A673 (cell line): ENCODE measurements at regions not wholly inside any gene's neighbourhood (a gene's known extent, or its start where the extent isn't known, plus 50 kb on each side); places are given as distances from the start of the nearest gene placed in this dataset.

ENCODE experiments used
- EZH2 ChIP-seq: fragments of 200-600 bp; sonication (generic); IDR thresholded peaks from 2 replicates; pipeline ENCODE4 v1.6.1; 2017; ENCODE audit warnings: borderline replicate concordance, low read depth, mild to moderate bottlenecking, mixed read lengths, antibody characterized with exemption, low read length; ENCODE audit not compliant: poor library complexity, severe bottlenecking
- TF ChIP-seq, protein P1 (sequence below): fragments of 300-800, 200-600 bp; sonication (generic); conservative IDR thresholded peaks from 2 replicates; pipeline ENCODE4 v1.5.1; 2017; ENCODE audit warnings: low read depth, mild to moderate bottlenecking, antibody characterized with exemption, low read length, moderate library complexity, mixed read lengths

- TF ChIP-seq, protein P1, sequence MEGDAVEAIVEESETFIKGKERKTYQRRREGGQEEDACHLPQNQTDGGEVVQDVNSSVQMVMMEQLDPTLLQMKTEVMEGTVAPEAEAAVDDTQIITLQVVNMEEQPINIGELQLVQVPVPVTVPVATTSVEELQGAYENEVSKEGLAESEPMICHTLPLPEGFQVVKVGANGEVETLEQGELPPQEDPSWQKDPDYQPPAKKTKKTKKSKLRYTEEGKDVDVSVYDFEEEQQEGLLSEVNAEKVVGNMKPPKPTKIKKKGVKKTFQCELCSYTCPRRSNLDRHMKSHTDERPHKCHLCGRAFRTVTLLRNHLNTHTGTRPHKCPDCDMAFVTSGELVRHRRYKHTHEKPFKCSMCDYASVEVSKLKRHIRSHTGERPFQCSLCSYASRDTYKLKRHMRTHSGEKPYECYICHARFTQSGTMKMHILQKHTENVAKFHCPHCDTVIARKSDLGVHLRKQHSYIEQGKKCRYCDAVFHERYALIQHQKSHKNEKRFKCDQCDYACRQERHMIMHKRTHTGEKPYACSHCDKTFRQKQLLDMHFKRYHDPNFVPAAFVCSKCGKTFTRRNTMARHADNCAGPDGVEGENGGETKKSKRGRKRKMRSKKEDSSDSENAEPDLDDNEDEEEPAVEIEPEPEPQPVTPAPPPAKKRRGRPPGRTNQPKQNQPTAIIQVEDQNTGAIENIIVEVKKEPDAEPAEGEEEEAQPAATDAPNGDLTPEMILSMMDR = peak; percentile 93
- no peak for TF ChIP-seq EZH2
These were observed 181.4 kb downstream of the SMAD2 start for GRCh38 chr18:47748847-47749599.
